ENCODE measurements at regions not wholly inside any gene's neighbourhood (a gene's known extent, or its start where the extent isn't known, plus 50 kb on each side); places are given as distances from the start of the nearest gene placed in this dataset.

DNA sequence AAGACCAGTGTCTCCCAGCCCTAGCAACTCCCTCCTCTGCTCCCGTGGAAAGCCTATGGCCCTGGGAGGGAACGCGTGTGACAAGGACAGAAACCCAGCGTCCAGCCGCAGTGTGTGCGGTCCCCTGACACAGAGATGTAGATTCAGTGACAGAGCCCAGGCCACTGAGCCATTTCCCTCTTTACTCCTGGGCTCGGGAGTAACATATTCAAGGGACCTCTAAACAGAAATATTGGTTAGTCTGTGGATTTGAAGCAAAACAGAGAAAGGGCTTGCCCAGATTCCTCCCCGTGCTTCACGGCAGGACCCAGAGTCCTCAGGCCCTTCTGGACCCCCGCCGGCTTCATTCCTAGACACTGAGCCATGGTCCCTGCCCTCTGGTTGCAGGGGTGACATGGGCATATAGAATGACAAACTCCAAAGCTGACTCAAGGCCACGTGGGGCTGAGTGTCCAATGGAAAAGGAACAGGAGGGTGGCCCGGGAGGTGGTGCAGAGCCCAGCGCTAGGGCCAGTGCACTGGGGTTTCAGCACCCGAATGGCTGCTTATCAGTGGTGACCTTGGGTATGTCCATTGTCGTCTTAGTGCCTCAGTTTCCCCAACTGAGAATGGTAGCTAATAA, 248.2 kb downstream of the QKI start:
- Mint-ChIP-seq H3K27ac (ENCODE audit: unreplicated experiment) (no peak overlapping the region), H3K4me3 (ENCODE audit: unreplicated experiment) (no peak overlapping the region), H3K4me1 (ENCODE audit: unreplicated experiment) (no peaks in the 10 kb centered on the region), H3K27me3 (ENCODE audit: unreplicated experiment) (peaks cover 18% of the 10 kb centered on the region), H3K9me3 (ENCODE audit: unreplicated experiment) (no peaks in the 10 kb centered on the region), H3K36me3 (ENCODE audit: unreplicated experiment) (no peaks in the 10 kb centered on the region)
- peak; percentile 72 for DNase-seq (ENCODE audit: extremely low spot score, unreplicated experiment)
- TF ChIP-seq, protein P1, sequence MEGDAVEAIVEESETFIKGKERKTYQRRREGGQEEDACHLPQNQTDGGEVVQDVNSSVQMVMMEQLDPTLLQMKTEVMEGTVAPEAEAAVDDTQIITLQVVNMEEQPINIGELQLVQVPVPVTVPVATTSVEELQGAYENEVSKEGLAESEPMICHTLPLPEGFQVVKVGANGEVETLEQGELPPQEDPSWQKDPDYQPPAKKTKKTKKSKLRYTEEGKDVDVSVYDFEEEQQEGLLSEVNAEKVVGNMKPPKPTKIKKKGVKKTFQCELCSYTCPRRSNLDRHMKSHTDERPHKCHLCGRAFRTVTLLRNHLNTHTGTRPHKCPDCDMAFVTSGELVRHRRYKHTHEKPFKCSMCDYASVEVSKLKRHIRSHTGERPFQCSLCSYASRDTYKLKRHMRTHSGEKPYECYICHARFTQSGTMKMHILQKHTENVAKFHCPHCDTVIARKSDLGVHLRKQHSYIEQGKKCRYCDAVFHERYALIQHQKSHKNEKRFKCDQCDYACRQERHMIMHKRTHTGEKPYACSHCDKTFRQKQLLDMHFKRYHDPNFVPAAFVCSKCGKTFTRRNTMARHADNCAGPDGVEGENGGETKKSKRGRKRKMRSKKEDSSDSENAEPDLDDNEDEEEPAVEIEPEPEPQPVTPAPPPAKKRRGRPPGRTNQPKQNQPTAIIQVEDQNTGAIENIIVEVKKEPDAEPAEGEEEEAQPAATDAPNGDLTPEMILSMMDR (IDR thresholded peaks at IDR 0.05): no peak

DNA sequence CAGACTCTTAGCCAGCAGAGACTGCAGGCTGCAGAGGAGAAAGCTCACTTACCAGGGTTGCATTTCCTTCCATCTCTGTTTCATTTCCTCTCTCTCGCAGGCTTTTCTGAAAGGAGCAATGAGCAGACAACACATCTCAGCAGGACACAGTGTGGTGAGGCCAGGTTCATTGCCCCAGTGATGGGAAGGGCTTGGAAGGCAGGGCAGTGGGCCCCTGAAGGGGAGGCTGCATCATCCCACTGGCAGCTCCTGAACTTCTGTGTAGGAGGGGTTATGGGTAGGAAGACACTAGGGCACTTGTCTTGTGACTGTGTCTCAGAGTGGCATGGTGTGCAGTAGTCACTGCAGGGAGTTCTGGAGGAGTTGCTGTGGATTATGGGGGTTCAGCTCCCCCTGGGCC, 246.8 kb downstream of the QKI start:
- Mint-ChIP-seq H3K36me3 (ENCODE audit: unreplicated experiment) (no peaks in the 10 kb centered on the region), H3K9me3 (ENCODE audit: unreplicated experiment) (no peaks in the 10 kb centered on the region), H3K4me1 (ENCODE audit: unreplicated experiment) (no peaks in the 10 kb centered on the region), H3K4me3 (ENCODE audit: unreplicated experiment) (no peak overlapping the region), H3K27me3 (ENCODE audit: unreplicated experiment) (peaks cover 18% of the 10 kb centered on the region), H3K27ac (ENCODE audit: unreplicated experiment) (no peak overlapping the region)
- TF ChIP-seq, protein P1 (IDR thresholded peaks at IDR 0.05): no peak
- DNase-seq (ENCODE audit: extremely low spot score, unreplicated experiment): peak; percentile 66

DNA sequence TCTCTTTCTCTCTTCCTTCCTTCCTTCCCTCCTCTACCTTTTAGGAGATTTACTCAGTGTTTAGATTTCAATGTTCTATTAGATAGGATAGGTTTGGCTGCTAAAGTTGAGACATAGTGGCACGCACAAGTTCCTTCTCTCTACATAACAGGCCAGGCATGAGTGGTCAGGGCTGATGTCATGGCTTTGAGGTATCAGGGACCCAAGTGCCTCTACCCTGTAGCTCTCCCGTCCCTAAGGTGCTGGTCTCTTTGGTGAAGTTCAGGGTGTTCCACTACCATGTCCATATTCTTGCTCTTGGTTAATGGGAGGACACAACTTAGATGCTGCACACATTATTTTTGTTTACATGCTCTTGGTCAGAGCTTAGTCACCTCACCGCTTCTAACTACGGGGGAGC, 245.3 kb downstream of the QKI start:
- Mint-ChIP-seq H3K4me3 (ENCODE audit: unreplicated experiment) (no peak overlapping the region), H3K4me1 (ENCODE audit: unreplicated experiment) (no peaks in the 10 kb centered on the region), H3K27ac (ENCODE audit: unreplicated experiment) (no peak overlapping the region), H3K27me3 (ENCODE audit: unreplicated experiment) (peaks cover 18% of the 10 kb centered on the region), H3K9me3 (ENCODE audit: unreplicated experiment) (peaks cover 4% of the 10 kb centered on the region), H3K36me3 (ENCODE audit: unreplicated experiment) (no peaks in the 10 kb centered on the region)
- DNase-seq (ENCODE audit: extremely low spot score, unreplicated experiment): peak; percentile 13
- TF ChIP-seq, protein P1 (IDR thresholded peaks at IDR 0.05): no peak

DNA sequence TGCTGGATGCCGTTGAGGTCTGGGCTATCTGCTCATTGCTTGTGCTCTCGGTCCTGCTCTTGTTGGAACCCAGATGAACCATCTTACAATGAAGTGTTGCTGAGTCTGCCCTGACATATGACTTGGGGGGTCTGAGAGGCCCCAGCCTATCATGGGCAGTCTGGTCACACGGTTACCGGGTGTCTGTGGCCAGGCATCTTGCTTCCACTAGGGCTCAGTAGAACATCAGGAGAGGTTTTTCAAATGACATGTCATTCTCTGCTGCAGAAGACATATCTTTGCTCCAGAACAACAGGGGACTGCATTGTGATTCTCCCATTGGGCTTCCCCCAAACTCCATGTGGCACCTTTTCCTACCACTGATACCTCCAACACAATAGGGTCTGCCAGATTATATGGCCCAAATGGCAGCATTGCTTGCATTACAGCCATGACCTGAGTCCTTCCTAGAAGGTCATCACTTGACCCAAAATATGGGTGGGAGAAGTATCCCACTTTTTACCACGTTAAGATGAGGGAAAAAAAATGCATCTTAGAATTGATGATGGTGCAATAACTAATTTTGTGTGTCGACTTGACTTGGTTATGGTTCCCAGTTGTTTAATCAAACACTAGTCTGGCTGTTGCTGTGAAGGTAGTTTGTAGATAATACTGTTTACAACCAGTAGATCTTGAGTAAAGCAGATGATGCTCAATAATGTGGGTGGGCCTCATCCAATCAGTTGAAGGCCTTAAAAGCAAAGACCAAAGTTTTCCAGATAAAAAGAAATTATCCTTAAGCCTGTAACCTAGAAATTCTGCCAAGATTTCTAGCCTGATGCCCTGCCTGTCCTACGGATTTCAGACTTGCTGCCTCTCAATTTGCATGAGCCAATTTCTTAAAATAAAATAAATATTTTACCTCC, 241.0 kb downstream of the QKI start:
- Mint-ChIP-seq H3K4me3 (ENCODE audit: unreplicated experiment) (no peak overlapping the region), H3K36me3 (ENCODE audit: unreplicated experiment) (no peaks in the 10 kb centered on the region), H3K27me3 (ENCODE audit: unreplicated experiment) (peaks cover 11% of the 10 kb centered on the region), H3K9me3 (ENCODE audit: unreplicated experiment) (peaks cover 7% of the 10 kb centered on the region), H3K4me1 (ENCODE audit: unreplicated experiment) (no peaks in the 10 kb centered on the region), H3K27ac (ENCODE audit: unreplicated experiment) (no peak overlapping the region)
- no peak for DNase-seq (ENCODE audit: extremely low spot score, unreplicated experiment)
- TF ChIP-seq, protein P1 (IDR thresholded peaks at IDR 0.05): no peak
